Breast epithelium (tissue), 4 donors: ENCODE measurements at regions not wholly inside any gene's neighbourhood (a gene's known extent, or its start where the extent isn't known, plus 50 kb on each side); places are given as distances from the start of the nearest gene placed in this dataset.

ENCODE experiments used
- DNase-seq, 2 donors: peaks; one replicate each; pipeline ENCODE4 v3.0.0-alpha.2; 2019; ENCODE audit warnings: low spot score in 2 of 2
- H3K27ac ChIP-seq, 2 donors: fragments of 200-600 bp; sonication (generic) in 1 of 2; one replicate each; pipeline ENCODE4 v1.5.1; 2016 to 2019; ENCODE audit warnings: mild to moderate bottlenecking in 1 of 2
- H3K27me3 ChIP-seq, 2 donors: fragments of 200-600 bp; sonication (generic) in 1 of 2; one replicate each; pipeline versions ENCODE4 v1.5.1 to v1.6.0; 2017 to 2019; ENCODE audit warnings: control low read depth in 1 of 2, mild to moderate bottlenecking in 1 of 2
- H3K36me3 ChIP-seq: fragments of 200-600 bp; one replicate; pipeline ENCODE4 v1.5.1; 2019
- H3K4me1 ChIP-seq, 2 donors: fragments of 200-600 bp; sonication (generic); one replicate each; pipeline ENCODE4 v1.5.1; 2016 to 2019; ENCODE audit warnings: control low read depth in 1 of 2
- H3K4me3 ChIP-seq, 3 donors: fragments of 200-600 bp; sonication (generic); 1 replicate in 2 of 3; 2 replicates in 1 of 3; pipeline ENCODE4 v1.5.1; 2016 to 2019; ENCODE audit warnings: mild to moderate bottlenecking in 3 of 3, moderate library complexity in 2 of 3
- H3K9me3 ChIP-seq, 2 donors: fragments of 200-600 bp; sonication (generic) in 1 of 2; one replicate each; pipeline ENCODE4 v1.5.1; 2016 to 2019; ENCODE audit warnings: control low read depth in 1 of 2
- CTCF ChIP-seq, 3 donors: fragments of 450-650 bp; IDR thresholded peaks; one replicate each; pipeline ENCODE4 v1.5.1; 2016 to 2017; ENCODE audit warnings: antibody characterized with exemption in 3 of 3, mild to moderate bottlenecking in 3 of 3, moderate library complexity in 3 of 3
- POLR2A ChIP-seq: fragments of 450-650 bp; IDR thresholded peaks from one replicate; pipeline ENCODE4 v1.6.1; 2016; ENCODE audit warnings: antibody characterized with exemption, mild to moderate bottlenecking, moderate library complexity
- POLR2AphosphoS5 ChIP-seq, 3 donors: sonication (generic); formaldehyde crosslinking; IDR thresholded peaks; one replicate each; pipeline ENCODE4 v1.6.1; 2017; ENCODE audit warnings: antibody characterized with exemption in 3 of 3
- intact Hi-C: fragments of 100-400 bp; cut with DNase I; formaldehyde crosslinking; loops from one replicate; pipeline ENCODE4 v1.15.1; 2023; ENCODE audit warnings: low total_unique reads

- no peak for DNase-seq
- H3K36me3 ChIP-seq: no peaks in the 10 kb centered on the region
- no peak overlapping the region for H3K4me3 ChIP-seq
- H3K9me3 ChIP-seq: no peaks in the 10 kb centered on the region
- H3K27ac ChIP-seq: no peak overlapping the region
- intact Hi-C loops: no loop called here
- TF ChIP-seq CTCF (IDR thresholded peaks at IDR 0.05) (no peak), POLR2AphosphoS5 (IDR thresholded peaks at IDR 0.05) (no peak), POLR2A (no peak)
- no peaks in the 10 kb centered on the region for H3K4me1 ChIP-seq
- no peaks in the 10 kb centered on the region for H3K27me3 ChIP-seq
These were observed 72.3 kb upstream of the ERBB4 start for GRCh38 chr2:212610872-212611425.

GRCh38 chr2:212609479-212609878 is 70.9 kb upstream of the ERBB4 start:
- intact Hi-C loops: no loop called here
- Histone ChIP-seq H3K9me3 (no peaks in the 10 kb centered on the region), H3K27ac (no peak overlapping the region), H3K4me1 (no peaks in the 10 kb centered on the region), H3K27me3 (no peaks in the 10 kb centered on the region), H3K36me3 (no peaks in the 10 kb centered on the region), H3K4me3 (no peak overlapping the region)
- TF ChIP-seq CTCF (IDR thresholded peaks at IDR 0.05) (no peak), POLR2AphosphoS5 (IDR thresholded peaks at IDR 0.05) (no peak), POLR2A (no peak)
- no peak for DNase-seq

GRCh38 chr2:212607080-212607479 is 68.5 kb upstream of the ERBB4 start:
- H3K4me3 ChIP-seq: no peak overlapping the region
- H3K27me3 ChIP-seq: no peaks in the 10 kb centered on the region
- no peaks in the 10 kb centered on the region for H3K4me1 ChIP-seq
- no peak overlapping the region for H3K27ac ChIP-seq
- H3K9me3 ChIP-seq: no peaks in the 10 kb centered on the region
- DNase-seq: no peak
- no peaks in the 10 kb centered on the region for H3K36me3 ChIP-seq
- no peak for TF ChIP-seq POLR2AphosphoS5 (IDR thresholded peaks at IDR 0.05)
- TF ChIP-seq CTCF (IDR thresholded peaks at IDR 0.05): no peak
- no peak for TF ChIP-seq POLR2A
- intact Hi-C loops: no loop called here

- Histone ChIP-seq H3K9me3 (no peaks in the 10 kb centered on the region), H3K27me3 (no peaks in the 10 kb centered on the region), H3K36me3 (no peaks in the 10 kb centered on the region), H3K4me3 (no peak overlapping the region), H3K4me1 (no peaks in the 10 kb centered on the region), H3K27ac (no peak overlapping the region)
- no peak for TF ChIP-seq POLR2A
- TF ChIP-seq POLR2AphosphoS5 (IDR thresholded peaks at IDR 0.05): no peak
- no peak for TF ChIP-seq CTCF (IDR thresholded peaks at IDR 0.05)
- DNase-seq: no peak
- intact Hi-C loops: no loop called here
These were observed 67.6 kb upstream of the ERBB4 start for GRCh38 chr2:212606232-212606631.

GRCh38 chr2:212596688-212597087 is 58.1 kb upstream of the ERBB4 start:
- no peak for TF ChIP-seq POLR2AphosphoS5 (IDR thresholded peaks at IDR 0.05)
- no peak for TF ChIP-seq POLR2A
- no peak for TF ChIP-seq CTCF (IDR thresholded peaks at IDR 0.05)
- no peak for DNase-seq
- Histone ChIP-seq H3K4me1 (no peaks in the 10 kb centered on the region), H3K27me3 (no peaks in the 10 kb centered on the region), H3K36me3 (no peaks in the 10 kb centered on the region), H3K27ac (no peak overlapping the region), H3K9me3 (no peaks in the 10 kb centered on the region), H3K4me3 (no peak overlapping the region)
- intact Hi-C loops: no loop called here
